ENCODE measurements at regions not wholly inside any gene's neighbourhood (a gene's known extent, or its start where the extent isn't known, plus 50 kb on each side); places are given as distances from the start of the nearest gene placed in this dataset.

GRCh38 chr1:201740086-201740541, 88.8 kb upstream of the IPO9 start:
- Mint-ChIP-seq H3K27me3 (ENCODE audit: unreplicated experiment) (peaks cover 17% of the 10 kb centered on the region), H3K27ac (ENCODE audit: unreplicated experiment) (no peak overlapping the region), H3K9me3 (ENCODE audit: unreplicated experiment) (no peaks in the 10 kb centered on the region), H3K4me3 (ENCODE audit: unreplicated experiment) (peak overlapping the region; percentile 90), H3K4me1 (ENCODE audit: unreplicated experiment) (peaks cover 42% of the 10 kb centered on the region), H3K36me3 (ENCODE audit: low read depth, unreplicated experiment) (peaks cover 3% of the 10 kb centered on the region)
- no peak for TF ChIP-seq CTCF (IDR thresholded peaks at IDR 0.05; ENCODE audit: unreplicated experiment)
- peak; percentile 19 for DNase-seq (ENCODE audit: low spot score)

GRCh38 chr1:201740670-201741111, 88.3 kb upstream of the IPO9 start:
- DNase-seq (ENCODE audit: low spot score), result no peak
- no peak for TF ChIP-seq CTCF (IDR thresholded peaks at IDR 0.05; ENCODE audit: unreplicated experiment)
- peaks cover 3% of the 10 kb centered on the region for H3K36me3 Mint-ChIP-seq (ENCODE audit: low read depth, unreplicated experiment)
- no peak overlapping the region for H3K27ac Mint-ChIP-seq (ENCODE audit: unreplicated experiment)
- peak overlapping the region; percentile 90 for H3K4me3 Mint-ChIP-seq (ENCODE audit: unreplicated experiment)
- H3K9me3 Mint-ChIP-seq (ENCODE audit: unreplicated experiment), result no peaks in the 10 kb centered on the region
- H3K4me1 Mint-ChIP-seq (ENCODE audit: unreplicated experiment), result peaks cover 36% of the 10 kb centered on the region
- peaks cover 17% of the 10 kb centered on the region for H3K27me3 Mint-ChIP-seq (ENCODE audit: unreplicated experiment)

- peak overlapping the region; percentile 8 for H3K4me3 Mint-ChIP-seq (ENCODE audit: unreplicated experiment)
- DNase-seq (ENCODE audit: low spot score), result no peak
- no peaks in the 10 kb centered on the region for H3K9me3 Mint-ChIP-seq (ENCODE audit: unreplicated experiment)
- no peaks in the 10 kb centered on the region for H3K36me3 Mint-ChIP-seq (ENCODE audit: low read depth, unreplicated experiment)
- no peak for TF ChIP-seq CTCF (IDR thresholded peaks at IDR 0.05; ENCODE audit: unreplicated experiment)
- H3K4me1 Mint-ChIP-seq (ENCODE audit: unreplicated experiment), result peaks cover 27% of the 10 kb centered on the region
- H3K27me3 Mint-ChIP-seq (ENCODE audit: unreplicated experiment), result peaks cover 17% of the 10 kb centered on the region
- no peak overlapping the region for H3K27ac Mint-ChIP-seq (ENCODE audit: unreplicated experiment)
These were observed 87.1 kb upstream of the IPO9 start for GRCh38 chr1:201741763-201742342.

- H3K4me3 Mint-ChIP-seq (ENCODE audit: unreplicated experiment), result no peak overlapping the region
- H3K27ac Mint-ChIP-seq (ENCODE audit: unreplicated experiment), result no peak overlapping the region
- peaks cover 3% of the 10 kb centered on the region for H3K36me3 Mint-ChIP-seq (ENCODE audit: low read depth, unreplicated experiment)
- no peak for TF ChIP-seq CTCF (IDR thresholded peaks at IDR 0.05; ENCODE audit: unreplicated experiment)
- no peak for DNase-seq (ENCODE audit: low spot score)
- H3K27me3 Mint-ChIP-seq (ENCODE audit: unreplicated experiment), result peaks cover 14% of the 10 kb centered on the region
- H3K9me3 Mint-ChIP-seq (ENCODE audit: unreplicated experiment), result no peaks in the 10 kb centered on the region
- peaks cover 21% of the 10 kb centered on the region for H3K4me1 Mint-ChIP-seq (ENCODE audit: unreplicated experiment)
These were observed 86.5 kb upstream of the IPO9 start for GRCh38 chr1:201742476-201742875.

GRCh38 chr1:201742955-201743805, 85.8 kb upstream of the IPO9 start:
- Mint-ChIP-seq H3K27me3 (ENCODE audit: unreplicated experiment) (peaks cover 12% of the 10 kb centered on the region), H3K4me1 (ENCODE audit: unreplicated experiment) (peaks cover 17% of the 10 kb centered on the region), H3K4me3 (ENCODE audit: unreplicated experiment) (no peak overlapping the region), H3K9me3 (ENCODE audit: unreplicated experiment) (no peaks in the 10 kb centered on the region), H3K27ac (ENCODE audit: unreplicated experiment) (no peak overlapping the region), H3K36me3 (ENCODE audit: low read depth, unreplicated experiment) (peaks cover 3% of the 10 kb centered on the region)
- TF ChIP-seq CTCF (IDR thresholded peaks at IDR 0.05; ENCODE audit: unreplicated experiment), result no peak
- no peak for DNase-seq (ENCODE audit: low spot score)
